ENCODE measurements at regions not wholly inside any gene's neighbourhood (a gene's known extent, or its start where the extent isn't known, plus 50 kb on each side); places are given as distances from the start of the nearest gene placed in this dataset.
"Not testable (repeated sequence)": the region's sequence is repeated elsewhere in the genome, so short reads cannot be mapped to it uniquely, and the experiment has no call there.

DNA sequence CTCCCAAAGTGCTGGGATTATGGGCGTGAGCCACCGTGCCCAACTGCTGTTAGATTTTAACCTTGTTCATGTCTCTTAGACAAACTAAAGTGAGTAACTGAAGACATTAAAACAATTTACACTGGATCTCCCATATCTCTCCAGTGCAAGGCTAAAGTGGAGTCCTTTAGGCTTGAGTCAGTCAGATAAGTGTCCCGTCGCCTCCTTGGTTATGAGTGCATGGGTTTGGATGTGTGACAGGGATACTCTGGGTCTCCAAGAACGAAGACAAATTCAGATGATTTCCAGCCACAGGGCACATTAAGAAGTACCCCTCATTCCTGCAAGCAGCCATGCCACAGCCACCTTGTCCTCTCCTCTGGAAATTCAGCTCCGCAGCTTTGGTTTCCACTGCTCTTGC, 66.1 kb upstream of the PDZD8 start (continued):
- TF ChIP-seq, protein P1, sequence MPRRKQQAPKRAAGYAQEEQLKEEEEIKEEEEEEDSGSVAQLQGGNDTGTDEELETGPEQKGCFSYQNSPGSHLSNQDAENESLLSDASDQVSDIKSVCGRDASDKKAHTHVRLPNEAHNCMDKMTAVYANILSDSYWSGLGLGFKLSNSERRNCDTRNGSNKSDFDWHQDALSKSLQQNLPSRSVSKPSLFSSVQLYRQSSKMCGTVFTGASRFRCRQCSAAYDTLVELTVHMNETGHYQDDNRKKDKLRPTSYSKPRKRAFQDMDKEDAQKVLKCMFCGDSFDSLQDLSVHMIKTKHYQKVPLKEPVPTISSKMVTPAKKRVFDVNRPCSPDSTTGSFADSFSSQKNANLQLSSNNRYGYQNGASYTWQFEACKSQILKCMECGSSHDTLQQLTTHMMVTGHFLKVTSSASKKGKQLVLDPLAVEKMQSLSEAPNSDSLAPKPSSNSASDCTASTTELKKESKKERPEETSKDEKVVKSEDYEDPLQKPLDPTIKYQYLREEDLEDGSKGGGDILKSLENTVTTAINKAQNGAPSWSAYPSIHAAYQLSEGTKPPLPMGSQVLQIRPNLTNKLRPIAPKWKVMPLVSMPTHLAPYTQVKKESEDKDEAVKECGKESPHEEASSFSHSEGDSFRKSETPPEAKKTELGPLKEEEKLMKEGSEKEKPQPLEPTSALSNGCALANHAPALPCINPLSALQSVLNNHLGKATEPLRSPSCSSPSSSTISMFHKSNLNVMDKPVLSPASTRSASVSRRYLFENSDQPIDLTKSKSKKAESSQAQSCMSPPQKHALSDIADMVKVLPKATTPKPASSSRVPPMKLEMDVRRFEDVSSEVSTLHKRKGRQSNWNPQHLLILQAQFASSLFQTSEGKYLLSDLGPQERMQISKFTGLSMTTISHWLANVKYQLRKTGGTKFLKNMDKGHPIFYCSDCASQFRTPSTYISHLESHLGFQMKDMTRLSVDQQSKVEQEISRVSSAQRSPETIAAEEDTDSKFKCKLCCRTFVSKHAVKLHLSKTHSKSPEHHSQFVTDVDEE (CRISPR knock-in tag; IDR thresholded peaks at IDR 0.05), result no peak

DNA sequence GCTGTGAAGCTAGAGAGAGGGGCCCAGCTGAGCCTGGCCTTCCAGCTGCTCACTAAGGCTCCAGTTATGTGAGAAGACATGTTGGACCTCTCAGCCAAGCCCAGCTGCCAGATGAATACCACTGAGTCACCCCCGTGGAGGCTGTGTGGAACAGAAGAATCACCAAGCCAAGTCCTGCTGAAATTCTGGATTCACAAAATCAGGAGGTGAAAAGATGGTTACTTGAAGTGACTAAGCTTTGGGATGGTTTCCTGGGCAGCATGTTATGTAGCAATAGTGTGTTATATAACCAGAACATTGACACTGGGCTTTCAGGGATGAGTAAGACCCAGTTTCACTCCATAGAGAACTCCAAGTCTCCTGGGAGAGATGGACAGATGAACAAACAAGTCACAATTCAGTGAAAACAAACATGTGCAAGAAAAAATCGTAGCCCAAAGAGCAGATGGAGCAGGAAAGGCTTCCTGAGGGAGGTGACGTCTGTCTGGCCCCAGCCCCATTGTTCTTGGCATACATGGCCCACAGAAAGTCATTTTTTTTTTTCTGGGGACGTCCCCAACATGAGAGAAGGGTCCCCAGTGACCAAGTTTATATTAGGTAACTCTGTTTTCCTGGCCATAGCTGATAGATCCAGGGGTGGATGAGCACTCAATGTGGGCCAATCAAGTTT, 64.1 kb upstream of the PDZD8 start:
- ATAC-seq, result no peak

DNA sequence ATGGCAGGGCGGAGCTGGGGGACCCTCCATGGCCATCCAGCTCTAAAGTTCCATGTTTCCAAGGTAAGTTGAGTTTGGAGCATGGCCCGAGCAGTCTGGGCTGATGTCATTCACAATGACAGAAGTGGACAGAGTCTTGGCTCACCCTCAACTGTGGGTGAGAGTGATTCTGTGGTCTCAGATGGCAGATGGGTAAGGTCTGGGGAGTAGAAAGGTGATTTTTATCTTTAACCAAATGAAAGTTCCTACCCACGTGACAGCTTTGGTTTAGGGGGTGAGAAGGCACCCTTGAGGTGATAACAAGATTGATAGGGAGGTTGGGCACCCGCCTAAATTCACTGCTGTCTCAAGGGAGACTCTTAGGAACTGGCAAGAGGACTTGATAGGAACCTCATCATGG, 57.6 kb upstream of the PDZD8 start:
- ATAC-seq, result no peak
- TF ChIP-seq BACH2 (CRISPR knock-in tag; IDR thresholded peaks at IDR 0.05; ENCODE audit: borderline replicate concordance), result no peak
- TF ChIP-seq ESRRG (CRISPR knock-in tag; IDR thresholded peaks at IDR 0.05), result no peak
- TF ChIP-seq PPARA (CRISPR knock-in tag; IDR thresholded peaks at IDR 0.05; ENCODE audit: borderline replicate concordance), result no peak

More for the DNA sequence above, 64.1 kb upstream of the PDZD8 start:
- TF ChIP-seq TCF4 (CRISPR knock-in tag; IDR thresholded peaks at IDR 0.05; ENCODE audit: borderline replicate concordance), result no peak
- TF ChIP-seq, protein P2, sequence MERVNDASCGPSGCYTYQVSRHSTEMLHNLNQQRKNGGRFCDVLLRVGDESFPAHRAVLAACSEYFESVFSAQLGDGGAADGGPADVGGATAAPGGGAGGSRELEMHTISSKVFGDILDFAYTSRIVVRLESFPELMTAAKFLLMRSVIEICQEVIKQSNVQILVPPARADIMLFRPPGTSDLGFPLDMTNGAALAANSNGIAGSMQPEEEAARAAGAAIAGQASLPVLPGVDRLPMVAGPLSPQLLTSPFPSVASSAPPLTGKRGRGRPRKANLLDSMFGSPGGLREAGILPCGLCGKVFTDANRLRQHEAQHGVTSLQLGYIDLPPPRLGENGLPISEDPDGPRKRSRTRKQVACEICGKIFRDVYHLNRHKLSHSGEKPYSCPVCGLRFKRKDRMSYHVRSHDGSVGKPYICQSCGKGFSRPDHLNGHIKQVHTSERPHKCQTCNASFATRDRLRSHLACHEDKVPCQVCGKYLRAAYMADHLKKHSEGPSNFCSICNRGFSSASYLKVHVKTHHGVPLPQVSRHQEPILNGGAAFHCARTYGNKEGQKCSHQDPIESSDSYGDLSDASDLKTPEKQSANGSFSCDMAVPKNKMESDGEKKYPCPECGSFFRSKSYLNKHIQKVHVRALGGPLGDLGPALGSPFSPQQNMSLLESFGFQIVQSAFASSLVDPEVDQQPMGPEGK (CRISPR knock-in tag; IDR thresholded peaks at IDR 0.05; ENCODE audit: borderline replicate concordance), result no peak
- TF ChIP-seq RARB (CRISPR knock-in tag; IDR thresholded peaks at IDR 0.05), result no peak
- no peak for TF ChIP-seq OSR1 (CRISPR knock-in tag; IDR thresholded peaks at IDR 0.05)
- TF ChIP-seq, protein P3, sequence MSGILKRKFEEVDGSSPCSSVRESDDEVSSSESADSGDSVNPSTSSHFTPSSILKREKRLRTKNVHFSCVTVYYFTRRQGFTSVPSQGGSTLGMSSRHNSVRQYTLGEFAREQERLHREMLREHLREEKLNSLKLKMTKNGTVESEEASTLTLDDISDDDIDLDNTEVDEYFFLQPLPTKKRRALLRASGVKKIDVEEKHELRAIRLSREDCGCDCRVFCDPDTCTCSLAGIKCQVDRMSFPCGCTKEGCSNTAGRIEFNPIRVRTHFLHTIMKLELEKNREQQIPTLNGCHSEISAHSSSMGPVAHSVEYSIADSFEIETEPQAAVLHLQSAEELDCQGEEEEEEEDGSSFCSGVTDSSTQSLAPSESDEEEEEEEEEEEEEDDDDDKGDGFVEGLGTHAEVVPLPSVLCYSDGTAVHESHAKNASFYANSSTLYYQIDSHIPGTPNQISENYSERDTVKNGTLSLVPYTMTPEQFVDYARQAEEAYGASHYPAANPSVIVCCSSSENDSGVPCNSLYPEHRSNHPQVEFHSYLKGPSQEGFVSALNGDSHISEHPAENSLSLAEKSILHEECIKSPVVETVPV (CRISPR knock-in tag; IDR thresholded peaks at IDR 0.05), result no peak
- no peak for TF ChIP-seq TOX (CRISPR knock-in tag; IDR thresholded peaks at IDR 0.05; ENCODE audit: borderline replicate concordance)
- TF ChIP-seq, protein P1 (CRISPR knock-in tag; IDR thresholded peaks at IDR 0.05), result no peak

DNA sequence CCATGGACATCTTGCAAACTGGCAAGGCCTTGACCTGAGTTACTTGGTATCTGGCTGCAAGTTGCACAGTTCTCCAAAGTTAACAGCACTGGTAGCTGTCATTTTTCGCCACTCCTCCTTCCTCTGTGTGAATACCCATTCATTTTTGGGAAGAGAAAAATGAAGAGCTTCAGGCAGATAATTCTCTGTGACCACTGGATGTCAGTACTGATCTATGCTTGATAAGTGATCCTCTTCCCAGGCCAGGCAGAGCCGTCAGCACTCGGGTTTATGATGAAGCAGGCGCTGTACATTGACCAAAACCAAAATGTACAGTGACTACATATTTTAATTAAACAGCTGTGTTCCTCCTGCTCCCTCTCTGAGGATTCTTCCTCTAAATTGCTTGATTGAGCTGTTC, 55.9 kb upstream of the PDZD8 start:
- ATAC-seq, result no peak
- TF ChIP-seq, protein P1 (CRISPR knock-in tag; IDR thresholded peaks at IDR 0.05), result no peak
- TF ChIP-seq ZC3H10 (CRISPR knock-in tag; IDR thresholded peaks at IDR 0.05) (no peak), ZFP30 (CRISPR knock-in tag; IDR thresholded peaks at IDR 0.05) (no peak), OSR1 (CRISPR knock-in tag; IDR thresholded peaks at IDR 0.05) (no peak)

DNA sequence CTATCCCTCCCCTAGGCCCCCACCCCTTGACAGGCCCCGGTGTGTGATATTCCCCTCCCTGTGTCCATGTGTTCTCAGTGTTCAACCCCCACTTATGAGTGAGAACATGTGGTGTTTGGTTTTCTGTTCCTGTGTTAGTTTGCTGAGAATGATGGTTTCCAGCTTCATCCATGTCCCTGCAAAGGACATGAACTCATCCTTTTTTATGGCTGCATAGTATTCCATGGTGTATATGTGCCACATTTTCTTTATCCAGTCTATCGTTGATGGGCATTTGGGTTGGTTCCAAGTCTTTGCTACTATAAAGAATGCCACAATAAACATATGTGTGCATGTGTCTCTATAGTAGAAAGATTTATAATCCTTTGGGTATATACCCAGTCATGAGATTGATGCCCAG, 55.3 kb upstream of the PDZD8 start:
- ATAC-seq, result not testable (repeated sequence)
